GM12878 (cell line): ENCODE measurements at regions not wholly inside any gene's neighbourhood (a gene's known extent, or its start where the extent isn't known, plus 50 kb on each side); places are given as distances from the start of the nearest gene placed in this dataset.

ENCODE experiments used
- ATAC-seq: fragments of 200-7000 bp; cut with Tn5 transposase; 3 replicates; pipeline ENCODE4 v1.9.1; 2020; ENCODE audit warnings: mild to moderate bottlenecking, moderate library complexity
- BruUV-seq: library from RNA; stranded (reverse); fragments of 400-500 nt; replicated peaks from 2 replicates; lab custom pipeline; 2021; lab: Mats Ljungman, UMichigan
- CTCF ChIA-PET: fragments of 300-600 bp; sonication (Branson Sonifier 250); formaldehyde crosslinking; extraction: SDS; loops from one replicate; lab custom pipeline; 2021; ENCODE audit warnings: inconsistent platforms; lab: Yijun Ruan, JAX
- POLR2A ChIA-PET: fragments of 350-600 bp; formaldehyde crosslinking; extraction: SDS; loops from one replicate; lab custom pipeline; 2021; ENCODE audit warnings: inconsistent platforms; lab: Charles Lee
- RAD21 ChIA-PET: fragments of 300-600 bp; sonication (Branson Sonifier 250); formaldehyde crosslinking; loops from one replicate; lab custom pipeline; 2023; ENCODE audit warnings: antibody characterized with exemption; ENCODE audit not compliant: unreplicated experiment; lab: Charles Lee
- SMC1A ChIA-PET: fragments of 300-600 bp; sonication (Branson Sonifier 250); formaldehyde crosslinking; loops from one replicate; lab custom pipeline; 2023; ENCODE audit not compliant: unreplicated experiment, uncharacterized antibody; lab: Charles Lee
- DNase-seq: peaks from one replicate; pipeline ENCODE4 v3.0.0-alpha.2; 2011; ENCODE audit warnings: low read depth, low spot score
- FAIRE-seq: peaks from 3 replicates; lab custom pipeline; 2011; peaks lifted over from hg19 to GRCh38; lab: Jason Lieb, UNC
- H2AFZ ChIP-seq: 2 replicates; pipeline ENCODE4 v1.6.0; 2011; ENCODE audit warnings: low read depth, low read length, control low read depth; ENCODE audit not compliant: control insufficient read depth
- H3K27ac ChIP-seq: 2 replicates; pipeline ENCODE4 v1.5.1; 2011; ENCODE audit warnings: control low read depth; ENCODE audit not compliant: control insufficient read depth, insufficient read depth
- H3K27me3 ChIP-seq, 2 experiments: replicated peaks in 1 of 2; 2 replicates each; pipeline versions ENCODE4 v1.6.0 to v1.6.1; 2011; ENCODE audit warnings: low read length in 1 of 2; ENCODE audit not compliant: control insufficient read depth in 2 of 2, insufficient read depth in 2 of 2
- H3K36me3 ChIP-seq, 2 experiments: 2 replicates each; pipeline ENCODE4 v1.5.1; 2011; ENCODE audit warnings: low read length in 1 of 2; ENCODE audit not compliant: control insufficient read depth in 2 of 2, insufficient read depth in 2 of 2
- H3K4me1 ChIP-seq: 2 replicates; pipeline ENCODE4 v1.6.1; 2011; ENCODE audit warnings: mild to moderate bottlenecking, low read length, moderate library complexity, mixed read lengths; ENCODE audit not compliant: control insufficient read depth, insufficient read depth
- H3K4me2 ChIP-seq: 2 replicates; pipeline ENCODE4 v1.6.0; 2011; ENCODE audit warnings: control low read depth; ENCODE audit not compliant: control insufficient read depth, insufficient read depth
- H3K4me3 ChIP-seq: fragments of 200-600 bp; sonication (generic); 2 replicates; pipeline ENCODE4 v1.5.1; 2016
- H3K79me2 ChIP-seq: 2 replicates; pipeline ENCODE4 v1.6.0; 2011; ENCODE audit warnings: low read length; ENCODE audit not compliant: control insufficient read depth, insufficient read depth
- H3K9ac ChIP-seq: 2 replicates; pipeline ENCODE4 v1.8.0; 2011; ENCODE audit warnings: low read length, control low read depth, mixed read lengths; ENCODE audit not compliant: control insufficient read depth, insufficient read depth
- H3K9me3 ChIP-seq: replicated peaks from 3 replicates; pipeline ENCODE4 v1.5.1; 2011; ENCODE audit warnings: mild to moderate bottlenecking, low read length; ENCODE audit not compliant: control insufficient read depth, insufficient read depth
- H4K20me1 ChIP-seq: 2 replicates; pipeline ENCODE4 v1.6.0; 2011; ENCODE audit not compliant: control insufficient read depth, insufficient read depth
- CBX5 ChIP-seq: sonication (generic); IDR thresholded peaks from 2 replicates; pipeline ENCODE4 v1.6.1; 2016; ENCODE audit warnings: low read depth, moderate library complexity, mild to moderate bottlenecking, inconsistent platforms
- KLF5 ChIP-seq: fragments of 450-650 bp; IDR thresholded peaks from 2 replicates; pipeline ENCODE4 v1.6.1; 2014; ENCODE audit warnings: mild to moderate bottlenecking; ENCODE audit not compliant: partially characterized antibody
- MEF2A ChIP-seq: IDR thresholded peaks from 2 replicates; pipeline ENCODE4 v1.6.1; 2011; ENCODE audit warnings: low read depth, mild to moderate bottlenecking, low read length, moderate library complexity; ENCODE audit not compliant: insufficient read depth
- NFIC ChIP-seq: IDR thresholded peaks from 2 replicates; pipeline ENCODE4 v1.6.1; 2012; ENCODE audit warnings: low read depth, mild to moderate bottlenecking, inconsistent platforms, low read length, moderate library complexity
- NRF1 ChIP-seq: conservative IDR thresholded peaks from 2 replicates; pipeline ENCODE4 v1.6.1; 2011; ENCODE audit warnings: mild to moderate bottlenecking, low read depth, low read length, improper control_type of control experiment
- PKNOX1 ChIP-seq: fragments of 450-650 bp; IDR thresholded peaks from 2 replicates; pipeline ENCODE4 v1.6.1; 2016; ENCODE audit warnings: mild to moderate bottlenecking
- RELB ChIP-seq: fragments of 450-650 bp; IDR thresholded peaks from 2 replicates; pipeline ENCODE4 v1.6.1; 2017; ENCODE audit warnings: low read depth, mild to moderate bottlenecking, moderate library complexity
- TBL1XR1 ChIP-seq: IDR thresholded peaks from 2 replicates; pipeline ENCODE4 v1.6.1; 2012; ENCODE audit warnings: low read depth, low read length, improper control_type of control experiment
- WGBS: methylation state at CpG from one replicate; pipeline ENCODE4 v1.1.6; 2016; ENCODE audit warnings: low lambda C conversion rate; ENCODE audit not compliant: insufficient replicate concordance, insufficient coverage; ENCODE audit errors: missing lambda C conversion rate; 5-methylcytosine and 5-hydroxymethylcytosine counted together
- in situ Hi-C: fragments of 300-500 bp; cut with MboI; formaldehyde crosslinking; loops from 9 replicates; pipeline ENCODE4 v1.14.3; 2018; ENCODE audit warnings: mixed read lengths
- intact Hi-C: fragments of 100-400 bp; cut with micrococcal nuclease; formaldehyde crosslinking; loops from one replicate; pipeline ENCODE4 v1.14.2; 2022; ENCODE audit not compliant: unreplicated experiment
- TF ChIP-seq, protein P1 (sequence below): IDR thresholded peaks from 2 replicates; pipeline ENCODE4 v1.6.1; 2012; ENCODE audit warnings: low read length, inconsistent platforms

GRCh38 chr14:51515611-51516010 lies 136.1 kb upstream of the FRMD6 start:
- Histone ChIP-seq H3K27ac (no peak overlapping the region), H3K9me3 (no peaks in the 10 kb centered on the region), H3K4me3 (no peak overlapping the region)
- no TSS peak for BruUV-seq
- ATAC-seq: no peak
- no peak for TF ChIP-seq CBX5
- no peak for TF ChIP-seq NRF1
- TF ChIP-seq MEF2A: no peak
- TF ChIP-seq RELB: no peak
- TF ChIP-seq KLF5: no peak
- no peak for TF ChIP-seq TBL1XR1
- no peak for TF ChIP-seq PKNOX1
- no peak for TF ChIP-seq NFIC
- TF ChIP-seq, protein P1, sequence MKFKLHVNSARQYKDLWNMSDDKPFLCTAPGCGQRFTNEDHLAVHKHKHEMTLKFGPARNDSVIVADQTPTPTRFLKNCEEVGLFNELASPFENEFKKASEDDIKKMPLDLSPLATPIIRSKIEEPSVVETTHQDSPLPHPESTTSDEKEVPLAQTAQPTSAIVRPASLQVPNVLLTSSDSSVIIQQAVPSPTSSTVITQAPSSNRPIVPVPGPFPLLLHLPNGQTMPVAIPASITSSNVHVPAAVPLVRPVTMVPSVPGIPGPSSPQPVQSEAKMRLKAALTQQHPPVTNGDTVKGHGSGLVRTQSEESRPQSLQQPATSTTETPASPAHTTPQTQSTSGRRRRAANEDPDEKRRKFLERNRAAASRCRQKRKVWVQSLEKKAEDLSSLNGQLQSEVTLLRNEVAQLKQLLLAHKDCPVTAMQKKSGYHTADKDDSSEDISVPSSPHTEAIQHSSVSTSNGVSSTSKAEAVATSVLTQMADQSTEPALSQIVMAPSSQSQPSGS: no peak
- TF ChIP-seq, all 136 proteins: peak for 0
- POLR2A ChIA-PET: no interaction called here
- DNase-seq: no peak
- CTCF ChIA-PET: no interaction called here
- 24% methylated on average over 3 of the region's 3 CpGs for WGBS
- no peaks in the 10 kb centered on the region for H3K36me3 ChIP-seq
- H2AFZ ChIP-seq: no peak overlapping the region
- in situ Hi-C loops (no loop called here), intact Hi-C loops (no loop called here)
- H3K79me2 ChIP-seq: no peaks in the 10 kb centered on the region
- H3K4me1 ChIP-seq: no peaks in the 10 kb centered on the region
- no peak overlapping the region for H3K9ac ChIP-seq
- SMC1A ChIA-PET: interaction anchor here (0.6 to 1.2 kb wide), 2 partner anchors 14 to 22 kb away, joined by 3 read pairs; no protein-coding TSS in a partner anchor
- RAD21 ChIA-PET: no interaction called here
- no peak overlapping the region for H3K4me2 ChIP-seq
- no peaks in the 10 kb centered on the region; a peak in 1 of 4 replicates for H3K27me3 ChIP-seq
- no peaks in the 10 kb centered on the region for H4K20me1 ChIP-seq
- FAIRE-seq: no peak
